ENCODE measurements at regions not wholly inside any gene's neighbourhood (a gene's known extent, or its start where the extent isn't known, plus 50 kb on each side); places are given as distances from the start of the nearest gene placed in this dataset.

- Histone ChIP-seq H3K27ac (no peak overlapping the region), H3K36me3 (ENCODE audit: low read depth) (no peaks in the 10 kb centered on the region), H3K4me1 (replicated peaks; ENCODE audit: insufficient read depth) (no peaks in the 10 kb centered on the region), H3K4me3 (no peak overlapping the region), H4K20me1 (ENCODE audit: insufficient read depth) (no peaks in the 10 kb centered on the region), H3K9me2 (ENCODE audit: insufficient read depth) (no peaks in the 10 kb centered on the region), H3K79me2 (ENCODE audit: low read depth) (no peaks in the 10 kb centered on the region), H3K27me3 (ENCODE audit: insufficient read depth, low read depth) (no peaks in the 10 kb centered on the region), H3K9me3 (ENCODE audit: insufficient read depth, low read depth) (no peaks in the 10 kb centered on the region), H2AFZ (no peak overlapping the region), H3F3A (ENCODE audit: insufficient read depth, low read depth) (no peaks in the 10 kb centered on the region), H3K4me2 (no peak overlapping the region)
- ChIA-PET CTCF (no interaction called here), POLR2A (ENCODE audit: unreplicated experiment) (interaction anchor here (0.5 to 0.6 kb wide), 2 partner anchors 241 to 456 kb away, joined by 4 to 5 read pairs; no protein-coding TSS in a partner anchor)
- BruUV-seq (replicated peaks): no TSS peak
- intact Hi-C loops (cut with micrococcal nuclease; ENCODE audit: unreplicated experiment): no loop called here
- no peak for TF ChIP-seq EZH2 (IDR thresholded peaks at IDR 0.05; ENCODE audit: low read depth)
- no peak for TF ChIP-seq CTCF (conservative IDR thresholded peaks at IDR 0.05)
- no peak for DNase-seq
These were observed 183.6 kb upstream of the DDHD1 start for GRCh38 chr14:53336729-53337128.

GRCh38 chr14:53333809-53334208, 180.7 kb upstream of the DDHD1 start:
- no peak overlapping the region for H3K4me3 ChIP-seq
- no TSS peak for BruUV-seq (replicated peaks)
- TF ChIP-seq EZH2 (IDR thresholded peaks at IDR 0.05; ENCODE audit: low read depth) (no peak), CTCF (conservative IDR thresholded peaks at IDR 0.05) (no peak)
- no peaks in the 10 kb centered on the region for H3K27me3 ChIP-seq (ENCODE audit: insufficient read depth, low read depth)
- no peak overlapping the region for H2AFZ ChIP-seq
- no peak overlapping the region for H3K27ac ChIP-seq
- ChIA-PET CTCF (no interaction called here), POLR2A (ENCODE audit: unreplicated experiment) (no interaction called here)
- H3K9me3 ChIP-seq (ENCODE audit: insufficient read depth, low read depth): no peaks in the 10 kb centered on the region
- H4K20me1 ChIP-seq (ENCODE audit: insufficient read depth): no peaks in the 10 kb centered on the region
- DNase-seq: no peak
- H3F3A ChIP-seq (ENCODE audit: insufficient read depth, low read depth): no peaks in the 10 kb centered on the region
- no peaks in the 10 kb centered on the region for H3K36me3 ChIP-seq (ENCODE audit: low read depth)
- H3K4me1 ChIP-seq (replicated peaks; ENCODE audit: insufficient read depth): no peaks in the 10 kb centered on the region
- H3K4me2 ChIP-seq: no peak overlapping the region
- H3K79me2 ChIP-seq (ENCODE audit: low read depth): no peaks in the 10 kb centered on the region
- H3K9me2 ChIP-seq (ENCODE audit: insufficient read depth): no peaks in the 10 kb centered on the region
- intact Hi-C loops (cut with micrococcal nuclease; ENCODE audit: unreplicated experiment): no loop called here

- Histone ChIP-seq H3K9me3 (ENCODE audit: insufficient read depth, low read depth) (no peaks in the 10 kb centered on the region), H3K4me3 (no peak overlapping the region), H3K79me2 (ENCODE audit: low read depth) (no peaks in the 10 kb centered on the region), H4K20me1 (ENCODE audit: insufficient read depth) (no peaks in the 10 kb centered on the region), H3K36me3 (ENCODE audit: low read depth) (no peaks in the 10 kb centered on the region), H3K9me2 (ENCODE audit: insufficient read depth) (no peaks in the 10 kb centered on the region), H3K27ac (no peak overlapping the region), H3F3A (ENCODE audit: insufficient read depth, low read depth) (no peaks in the 10 kb centered on the region), H3K4me2 (no peak overlapping the region), H3K4me1 (replicated peaks; ENCODE audit: insufficient read depth) (no peaks in the 10 kb centered on the region), H2AFZ (no peak overlapping the region), H3K27me3 (ENCODE audit: insufficient read depth, low read depth) (no peaks in the 10 kb centered on the region)
- intact Hi-C loops (cut with micrococcal nuclease; ENCODE audit: unreplicated experiment): no loop called here
- TF ChIP-seq EZH2 (IDR thresholded peaks at IDR 0.05; ENCODE audit: low read depth): no peak
- no peak for TF ChIP-seq CTCF (conservative IDR thresholded peaks at IDR 0.05)
- POLR2A ChIA-PET (ENCODE audit: unreplicated experiment): no interaction called here
- CTCF ChIA-PET: no interaction called here
- BruUV-seq (replicated peaks): no TSS peak
- DNase-seq: no peak
These were observed 178.8 kb upstream of the DDHD1 start for GRCh38 chr14:53331921-53332320.
